ENCODE measurements at regions not wholly inside any gene's neighbourhood (a gene's known extent, or its start where the extent isn't known, plus 50 kb on each side); places are given as distances from the start of the nearest gene placed in this dataset.

DNA sequence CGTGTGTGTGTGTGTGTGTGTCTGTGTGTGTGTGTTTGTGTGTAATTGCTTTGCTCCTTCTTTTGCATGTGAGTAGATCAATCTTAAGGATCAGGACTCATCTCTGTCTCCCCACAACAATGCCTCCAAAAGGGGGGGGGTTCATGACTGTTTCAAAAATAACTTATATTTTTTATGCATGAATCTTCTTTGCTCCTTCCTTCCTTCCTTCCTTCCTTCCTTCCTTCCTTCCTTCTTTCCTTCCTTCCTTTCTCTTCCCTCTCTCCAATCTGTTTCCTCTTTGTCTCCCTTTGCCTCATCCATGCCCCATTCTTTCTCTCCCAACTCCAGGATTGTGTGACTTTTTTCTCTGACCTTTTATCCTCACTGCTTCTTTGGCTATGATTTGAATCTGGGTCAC lies 126.4 kb upstream of the OSMR start:
- no peak for FAIRE-seq

DNA sequence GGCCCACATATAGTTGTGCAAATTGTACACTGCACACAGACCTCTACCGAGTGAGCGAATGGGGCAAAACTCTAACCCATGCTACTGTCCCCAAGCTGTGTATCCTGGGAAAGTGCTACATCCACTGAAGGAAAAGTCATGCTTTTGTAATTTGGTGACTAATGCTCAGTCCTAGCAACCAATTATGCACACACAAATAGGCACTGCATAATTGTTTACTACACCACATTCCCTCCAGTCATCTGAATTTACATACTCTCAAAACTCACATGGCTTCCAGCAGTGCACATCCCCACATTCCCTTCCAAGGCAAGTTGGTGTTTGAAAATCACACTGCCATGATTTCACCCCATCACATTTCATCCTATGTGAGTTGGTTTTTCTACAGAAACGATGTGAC lies 125.9 kb upstream of the OSMR start:
- TF ChIP-seq, protein P1, sequence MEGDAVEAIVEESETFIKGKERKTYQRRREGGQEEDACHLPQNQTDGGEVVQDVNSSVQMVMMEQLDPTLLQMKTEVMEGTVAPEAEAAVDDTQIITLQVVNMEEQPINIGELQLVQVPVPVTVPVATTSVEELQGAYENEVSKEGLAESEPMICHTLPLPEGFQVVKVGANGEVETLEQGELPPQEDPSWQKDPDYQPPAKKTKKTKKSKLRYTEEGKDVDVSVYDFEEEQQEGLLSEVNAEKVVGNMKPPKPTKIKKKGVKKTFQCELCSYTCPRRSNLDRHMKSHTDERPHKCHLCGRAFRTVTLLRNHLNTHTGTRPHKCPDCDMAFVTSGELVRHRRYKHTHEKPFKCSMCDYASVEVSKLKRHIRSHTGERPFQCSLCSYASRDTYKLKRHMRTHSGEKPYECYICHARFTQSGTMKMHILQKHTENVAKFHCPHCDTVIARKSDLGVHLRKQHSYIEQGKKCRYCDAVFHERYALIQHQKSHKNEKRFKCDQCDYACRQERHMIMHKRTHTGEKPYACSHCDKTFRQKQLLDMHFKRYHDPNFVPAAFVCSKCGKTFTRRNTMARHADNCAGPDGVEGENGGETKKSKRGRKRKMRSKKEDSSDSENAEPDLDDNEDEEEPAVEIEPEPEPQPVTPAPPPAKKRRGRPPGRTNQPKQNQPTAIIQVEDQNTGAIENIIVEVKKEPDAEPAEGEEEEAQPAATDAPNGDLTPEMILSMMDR (IDR thresholded peaks at IDR 0.05; ENCODE audit: insufficient read depth, missing control alignments) = no peak
- FAIRE-seq (no peak), DNase-seq (ENCODE audit: insufficient read length, low spot score) (no peak)

More for the DNA sequence above, 126.4 kb upstream of the OSMR start:
- TF ChIP-seq, protein P1 (IDR thresholded peaks at IDR 0.05; ENCODE audit: insufficient read depth, missing control alignments) = no peak
- DNase-seq (ENCODE audit: insufficient read length, low spot score) = no peak

DNA sequence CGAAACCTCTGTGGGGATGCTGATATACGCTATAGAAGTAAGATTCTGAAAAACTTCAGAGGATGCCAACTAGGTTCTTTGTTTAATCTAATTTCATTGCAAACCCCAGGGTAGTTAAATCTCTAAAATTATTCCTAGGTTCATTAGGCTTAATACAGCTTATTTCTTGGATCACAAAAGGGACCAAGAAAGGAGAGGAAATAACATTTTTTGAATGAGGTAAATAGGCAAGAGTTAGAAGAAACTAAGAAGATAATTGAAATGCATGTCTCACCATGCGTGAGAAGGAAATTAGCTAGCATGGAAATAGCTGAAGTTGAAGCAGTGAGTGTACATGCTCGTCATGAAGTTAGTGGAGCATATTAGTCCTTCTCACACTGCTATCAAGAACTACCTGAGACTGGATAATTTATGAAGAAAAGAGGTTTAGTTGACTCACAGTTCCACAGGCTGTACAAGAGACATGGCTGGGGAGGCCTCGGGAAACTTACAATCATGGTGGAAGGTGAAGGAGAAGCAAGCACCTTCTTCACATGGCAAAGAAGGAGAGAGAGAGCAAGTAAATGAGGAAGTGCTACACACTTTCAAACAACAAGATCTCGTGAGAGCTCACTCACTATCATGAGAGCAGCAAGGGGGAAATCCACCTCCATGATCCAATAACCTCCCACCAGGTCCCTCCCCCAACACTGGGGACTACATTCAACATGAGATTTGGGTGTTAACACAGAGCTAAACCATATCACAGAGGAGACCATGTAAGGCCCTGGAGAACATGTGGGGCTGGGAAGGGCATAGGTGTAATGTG lies 125.1 kb upstream of the OSMR start:
- TF ChIP-seq, protein P1 (IDR thresholded peaks at IDR 0.05; ENCODE audit: insufficient read depth, missing control alignments) = no peak
- FAIRE-seq = no peak
- DNase-seq (ENCODE audit: insufficient read length, low spot score) = no peak

DNA sequence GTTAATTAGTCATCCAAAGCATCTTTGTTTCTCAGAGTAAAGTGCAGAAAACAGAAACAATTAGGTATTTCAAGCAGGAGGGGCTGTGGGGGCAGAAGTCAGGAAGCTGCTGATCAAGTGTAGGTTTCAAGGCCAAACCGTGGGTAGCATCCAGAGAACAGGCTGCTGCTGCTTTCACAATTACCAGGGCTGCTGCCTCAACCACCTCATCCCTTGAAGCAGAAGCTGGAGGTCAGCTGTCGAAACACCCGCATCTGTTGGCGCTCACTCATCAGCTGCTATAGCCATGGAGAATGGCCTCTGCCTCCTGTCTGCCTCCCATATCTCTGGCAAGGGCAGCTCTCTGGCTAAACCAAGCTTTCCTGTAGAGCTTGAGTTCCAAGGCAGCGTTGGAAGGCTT lies 122.9 kb upstream of the OSMR start:
- no peak for DNase-seq (ENCODE audit: insufficient read length, low spot score)
- TF ChIP-seq, protein P1 (IDR thresholded peaks at IDR 0.05; ENCODE audit: insufficient read depth, missing control alignments) = no peak
- FAIRE-seq = no peak

DNA sequence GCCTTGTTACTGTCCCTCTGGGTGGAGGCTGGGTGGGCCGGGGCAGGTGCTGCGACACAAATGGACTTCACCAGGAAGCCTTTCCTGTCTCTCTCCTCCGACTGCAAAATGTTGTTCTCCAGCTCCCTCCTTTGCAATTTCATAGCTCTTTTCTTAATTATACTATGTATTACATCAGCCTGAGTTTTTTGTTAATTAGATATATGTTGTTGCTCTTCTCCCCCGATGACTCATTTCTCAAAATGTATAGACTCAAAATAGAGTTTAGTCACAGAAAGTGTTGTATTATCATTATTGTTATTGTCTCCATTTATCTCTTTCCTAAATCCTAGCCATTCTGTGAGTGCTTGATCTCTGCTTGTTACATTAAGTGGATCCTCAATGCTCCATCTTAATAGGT lies 122.4 kb upstream of the OSMR start:
- TF ChIP-seq, protein P1 (IDR thresholded peaks at IDR 0.05; ENCODE audit: insufficient read depth, missing control alignments) = no peak
- DNase-seq (ENCODE audit: insufficient read length, low spot score) = no peak
- FAIRE-seq = no peak

DNA sequence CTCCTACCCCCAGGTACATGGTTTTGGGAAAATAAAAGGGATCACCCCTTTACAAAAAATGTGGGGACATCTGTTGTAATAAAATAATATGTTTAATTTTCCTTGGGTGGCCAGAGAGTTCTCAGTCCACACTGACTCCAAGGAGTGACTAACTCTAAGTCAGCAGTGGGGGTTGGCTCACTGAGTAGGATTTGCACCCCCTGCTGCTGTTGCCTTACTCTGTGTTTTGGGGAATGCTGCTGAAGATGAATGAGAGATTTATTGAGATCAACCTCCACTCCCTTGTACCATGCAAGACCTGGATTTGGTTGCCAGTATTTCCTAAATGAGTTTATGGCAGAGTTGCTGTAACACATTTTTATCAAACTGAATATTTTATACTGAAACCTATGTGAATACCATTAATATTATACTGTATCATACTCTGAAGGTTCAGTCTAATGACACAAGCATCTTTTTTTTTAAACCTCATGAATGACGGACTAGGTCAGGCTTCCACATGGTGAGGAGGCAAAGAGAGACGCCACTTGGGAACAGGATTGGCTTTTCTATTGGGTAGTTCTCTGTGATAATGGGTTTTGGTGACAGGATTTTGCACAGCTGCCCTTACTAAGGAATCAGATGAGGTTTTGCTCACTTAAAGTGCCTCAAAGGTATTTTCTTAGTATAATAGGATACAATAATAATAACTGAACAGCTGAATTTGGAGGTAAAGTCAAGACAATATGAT lies 121.3 kb upstream of the OSMR start:
- FAIRE-seq = no peak
- TF ChIP-seq, protein P1 (IDR thresholded peaks at IDR 0.05; ENCODE audit: insufficient read depth, missing control alignments) = no peak
- no peak for DNase-seq (ENCODE audit: insufficient read length, low spot score)
